Inflammatory macrophage treated with lipopolysaccharide for 4 hours (primary cell): ENCODE measurements at regions not wholly inside any gene's neighbourhood (a gene's known extent, or its start where the extent isn't known, plus 50 kb on each side); places are given as distances from the start of the nearest gene placed in this dataset.

Experiments used
- DNase-seq: peaks from one replicate; pipeline ENCODE4 v3.0.0-alpha.2; 2020

DNA sequence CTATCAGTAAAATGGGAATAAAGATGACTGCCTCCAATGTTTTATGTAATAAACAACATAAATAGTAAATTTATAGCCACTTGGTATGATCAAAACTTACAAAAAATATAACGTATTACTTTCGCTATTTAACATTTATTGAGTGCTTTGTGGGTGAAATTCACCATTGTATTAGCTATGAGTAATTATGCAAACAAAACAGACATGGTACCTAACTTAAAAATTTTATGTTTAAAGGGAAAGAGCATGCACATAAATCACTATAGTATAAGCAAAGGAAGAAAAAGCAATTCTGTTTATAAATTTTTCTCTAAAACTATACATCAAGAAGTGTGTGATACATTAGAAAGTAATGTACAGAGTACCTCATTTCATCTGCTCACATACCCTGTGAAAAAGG is 1046.2 kb downstream of the NCAM2 start:
- DNase-seq, result no peak

DNA sequence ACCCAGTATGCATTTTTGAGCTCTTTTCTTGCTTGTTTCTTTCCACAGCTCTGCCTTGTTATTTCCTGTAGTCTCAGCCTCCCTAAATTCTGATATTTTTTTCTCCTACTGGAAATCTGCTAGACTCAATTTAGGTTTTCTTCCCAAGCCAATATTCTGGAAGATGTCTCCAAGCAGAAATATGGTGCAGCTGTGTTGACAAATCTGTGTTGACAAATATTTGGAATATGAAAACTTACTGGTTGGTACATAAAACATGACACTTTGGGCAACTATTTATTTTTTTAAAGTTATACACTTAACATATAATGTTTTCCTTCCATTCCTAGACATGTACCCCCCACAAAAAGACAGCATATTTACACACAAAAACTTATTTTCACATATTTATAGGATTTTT is 1048.4 kb downstream of the NCAM2 start:
- no peak for DNase-seq

DNA sequence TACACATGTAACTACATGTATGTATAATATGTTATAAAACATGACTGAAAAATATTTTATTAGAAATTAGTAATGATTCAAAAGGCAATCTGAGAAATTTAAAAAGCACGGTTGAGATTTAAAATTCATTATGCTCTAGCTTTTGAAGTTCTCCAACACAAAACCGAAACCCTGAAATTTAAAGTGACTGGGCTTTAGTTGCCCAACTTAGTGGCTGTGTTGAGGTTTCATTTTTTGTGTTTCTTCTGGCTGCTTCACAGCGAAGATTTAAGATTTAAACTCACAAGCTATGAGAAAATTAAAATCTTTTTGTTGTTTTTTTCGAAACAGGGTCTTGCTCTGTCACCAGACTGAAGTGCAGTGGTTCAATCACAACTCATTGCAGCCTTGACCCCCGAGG is 1058.7 kb downstream of the NCAM2 start:
- DNase-seq, result no peak

DNA sequence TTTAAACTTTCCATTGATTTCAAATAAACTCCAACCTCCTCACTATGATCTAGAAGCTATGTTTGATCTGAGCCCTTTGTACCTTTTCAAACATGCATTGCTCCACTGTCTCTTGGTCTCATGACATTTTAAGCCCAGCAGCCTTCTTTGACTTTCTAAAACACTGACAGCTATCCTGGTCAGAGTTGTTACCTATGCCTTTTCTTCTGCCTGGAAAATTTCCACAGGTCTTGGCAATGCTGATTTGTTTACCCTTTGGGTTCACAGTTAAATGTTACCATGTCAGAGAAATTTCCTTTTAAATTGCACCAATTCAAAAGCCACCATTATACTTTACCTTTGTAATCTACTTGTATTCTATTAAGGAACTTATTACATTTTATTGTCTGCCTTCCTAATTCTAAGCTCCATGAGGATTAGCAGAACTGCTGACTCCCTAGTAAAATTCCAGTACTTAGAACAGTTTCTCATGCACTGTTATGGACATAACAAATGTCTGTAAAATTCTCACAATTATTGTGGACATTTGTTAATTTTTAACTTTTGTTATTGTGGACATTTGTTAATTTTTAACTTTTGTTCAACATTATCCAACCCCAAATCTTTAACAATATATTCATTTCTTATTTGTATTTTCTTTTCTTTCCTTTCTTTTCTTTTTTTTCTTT is 1064.4 kb downstream of the NCAM2 start:
- no peak for DNase-seq

DNA sequence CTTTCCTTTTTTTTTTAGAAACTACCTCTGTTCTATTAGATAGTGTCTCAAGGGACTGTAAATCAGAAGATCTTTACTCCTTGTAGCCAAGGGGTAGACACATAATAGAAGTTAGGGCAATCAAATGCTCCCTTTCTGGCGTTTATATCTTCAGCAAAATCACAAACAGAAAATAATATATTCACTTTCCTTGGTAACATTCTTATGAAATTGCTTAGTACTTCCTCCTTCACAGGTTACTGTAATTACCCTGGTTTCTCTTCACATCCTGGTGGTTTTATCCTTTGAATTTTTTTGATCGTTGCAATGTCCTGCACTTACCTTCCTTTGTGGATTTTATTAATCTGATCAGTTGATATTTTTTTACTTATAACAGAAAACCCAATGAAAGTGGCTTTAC is 1064.9 kb downstream of the NCAM2 start:
- no peak for DNase-seq

DNA sequence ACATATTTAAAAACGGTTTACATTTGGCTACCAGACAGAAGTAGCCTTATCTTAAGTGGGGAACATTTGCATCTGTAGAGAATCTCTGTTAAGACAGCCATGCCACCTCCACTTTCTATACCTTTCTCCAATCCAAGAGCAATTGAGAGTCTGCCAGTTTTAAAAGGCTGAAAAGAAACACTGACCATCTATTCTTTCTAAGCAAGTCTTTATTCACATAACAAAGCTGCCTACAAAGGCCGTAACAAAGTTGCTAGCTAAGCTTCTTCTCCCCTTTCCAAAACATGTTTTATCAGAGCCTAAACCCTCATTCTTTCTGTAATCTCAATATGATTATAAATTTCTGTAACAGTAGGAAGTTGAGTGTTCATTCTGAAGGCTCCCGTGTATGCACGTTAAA is 1078.3 kb downstream of the NCAM2 start:
- no peak for DNase-seq

DNA sequence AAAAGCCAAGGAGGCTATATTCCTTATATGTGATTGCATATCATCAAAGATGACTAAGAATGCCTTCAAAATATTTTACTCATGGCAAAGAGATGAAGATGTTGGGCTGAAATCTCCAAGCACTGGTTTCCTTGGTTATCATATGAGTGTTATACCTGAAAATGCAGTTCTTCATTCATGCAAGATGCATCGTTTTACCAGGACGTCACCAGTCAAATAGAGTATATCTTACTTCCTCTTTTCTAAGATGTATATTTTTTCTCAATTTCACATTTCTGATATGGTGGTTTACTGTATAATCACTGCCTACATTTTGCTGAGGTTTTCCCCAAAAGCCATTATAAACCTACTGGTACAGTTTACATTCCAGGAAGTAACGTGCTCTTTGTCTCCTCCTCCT is 1085.7 kb downstream of the NCAM2 start:
- DNase-seq, result no peak

DNA sequence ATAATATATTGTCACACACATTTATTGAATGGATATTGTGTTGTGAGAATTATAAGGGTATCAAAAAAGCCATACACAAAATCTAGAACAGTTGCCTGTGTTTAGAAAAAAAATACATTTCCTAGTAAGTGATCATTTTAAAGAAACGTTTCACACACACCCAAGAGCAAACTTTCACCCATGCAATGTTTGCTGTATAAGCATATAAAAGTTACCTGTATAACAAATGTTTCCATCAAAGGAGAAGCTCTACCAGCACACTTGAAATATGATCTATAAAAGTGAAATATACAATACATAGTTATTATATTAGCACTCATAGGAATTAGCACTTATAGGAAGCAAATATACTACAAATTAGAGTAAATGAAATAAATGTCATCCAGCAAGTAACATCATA is 1098.1 kb downstream of the NCAM2 start:
- DNase-seq, result no peak

DNA sequence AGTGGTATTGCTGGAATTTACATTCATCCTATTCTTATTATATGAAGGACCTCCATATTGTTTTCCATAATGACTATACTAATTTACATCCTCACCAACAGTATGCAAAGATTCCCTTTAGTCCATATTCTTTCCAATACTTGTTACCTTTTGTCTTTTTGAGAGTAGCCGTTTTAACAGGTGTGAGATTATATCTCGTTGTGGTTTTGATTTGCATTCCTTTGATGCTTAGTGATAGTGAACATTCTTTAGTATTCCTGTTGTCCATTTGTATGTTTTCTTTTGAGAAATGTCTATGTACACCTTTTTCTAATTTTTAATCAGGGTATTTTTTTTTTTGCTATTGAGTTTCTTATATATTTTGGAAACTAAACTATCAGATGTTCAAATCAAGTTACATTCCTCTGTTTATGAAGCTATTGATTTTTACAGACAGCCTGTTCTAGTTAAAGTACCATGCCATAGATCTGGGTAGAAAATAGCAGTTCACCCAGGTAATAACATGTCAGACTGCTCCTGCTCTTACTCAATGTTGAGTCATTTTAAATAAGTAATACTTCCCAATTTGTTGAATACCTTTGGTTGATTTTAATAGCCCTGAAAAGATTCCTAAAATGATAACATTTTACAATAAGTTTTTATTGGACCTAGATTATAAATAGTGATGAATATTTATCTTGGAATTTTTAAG is 1108.7 kb downstream of the NCAM2 start:
- no peak for DNase-seq

DNA sequence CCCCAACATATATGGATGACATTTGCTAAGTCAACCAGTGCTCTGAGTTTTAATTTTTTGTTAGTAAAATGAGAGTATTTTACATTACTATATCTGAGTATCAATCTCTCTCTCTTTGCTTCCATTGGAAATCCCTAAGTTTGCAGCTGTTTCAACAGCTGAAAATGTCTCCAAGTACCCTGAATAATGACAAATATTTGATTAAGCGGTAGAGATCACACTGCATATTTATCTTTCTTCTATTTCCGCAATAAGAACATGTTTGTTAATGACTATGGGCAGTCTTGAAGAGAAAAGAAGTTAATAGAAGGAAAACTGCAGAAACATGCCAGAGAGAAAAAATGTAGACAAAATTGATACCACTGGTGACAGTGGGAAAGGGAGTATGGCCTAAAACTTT is 1117.5 kb downstream of the NCAM2 start:
- no peak for DNase-seq

DNA sequence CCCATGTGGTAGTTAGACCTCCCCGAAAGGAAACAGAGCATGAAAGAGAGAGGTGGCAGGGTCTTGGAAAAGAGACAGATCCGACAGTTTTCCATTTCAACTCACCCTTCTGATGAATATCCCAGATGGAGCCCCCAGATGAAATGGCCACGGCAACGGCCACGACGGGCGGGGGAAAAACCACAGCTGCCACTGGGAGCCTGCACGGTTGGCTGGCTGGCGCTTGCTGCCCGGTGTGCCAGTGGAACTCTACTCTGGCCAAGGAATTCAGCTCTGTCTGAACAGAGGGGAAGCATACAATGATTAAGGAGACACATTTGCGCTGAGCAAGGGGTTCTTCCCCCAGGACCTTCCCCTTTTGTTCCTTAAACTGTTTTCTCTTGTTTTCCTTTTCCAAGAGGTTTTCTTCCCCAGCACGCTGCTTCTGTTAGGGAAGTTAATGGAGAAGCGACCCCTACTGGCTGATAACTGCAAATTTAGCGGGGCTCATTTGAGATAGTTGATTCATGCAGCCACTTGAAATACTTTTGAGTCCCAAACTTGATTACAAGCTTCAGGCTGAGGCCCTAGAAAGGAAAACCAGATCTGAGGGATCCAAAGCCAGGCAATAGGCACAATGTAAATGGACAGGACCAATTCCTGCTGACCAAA is 1122.5 kb downstream of the NCAM2 start:
- DNase-seq, result no peak

DNA sequence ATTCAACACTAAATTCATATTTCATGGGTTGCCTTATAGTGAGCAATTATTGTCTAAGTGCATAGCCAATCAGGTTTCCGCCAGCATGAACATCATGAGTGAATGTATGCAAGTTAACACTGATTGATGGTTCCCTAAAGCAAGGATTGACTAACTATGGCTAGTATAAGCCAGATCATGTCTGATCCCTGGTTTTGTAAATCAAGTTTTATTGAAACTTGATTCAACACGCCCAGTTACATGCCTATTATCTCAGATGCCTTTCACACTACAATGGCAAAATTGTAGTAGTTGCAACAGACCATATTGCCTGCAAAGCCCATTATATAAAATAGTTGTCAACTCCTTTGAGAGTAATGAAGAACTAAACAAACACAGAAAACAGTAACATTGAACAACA is 1127.4 kb downstream of the NCAM2 start:
- DNase-seq, result no peak

DNA sequence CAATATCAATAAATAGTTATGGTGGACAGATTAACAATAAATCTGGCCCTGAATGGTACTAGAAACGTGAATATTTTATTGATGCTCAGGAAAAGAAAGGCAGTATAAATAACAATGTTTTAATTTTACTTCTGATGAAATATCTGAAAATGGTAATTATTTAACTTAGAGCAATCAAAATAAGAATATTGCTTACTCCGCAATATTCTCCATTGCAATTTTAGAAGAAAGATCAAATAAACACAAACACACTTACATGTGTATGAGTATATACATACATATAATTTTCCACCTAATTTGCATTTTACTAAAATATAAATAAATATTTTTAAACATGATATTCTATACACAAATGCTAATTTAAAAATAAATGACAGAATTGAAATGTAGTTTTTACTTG is 1130.5 kb downstream of the NCAM2 start:
- DNase-seq, result no peak

DNA sequence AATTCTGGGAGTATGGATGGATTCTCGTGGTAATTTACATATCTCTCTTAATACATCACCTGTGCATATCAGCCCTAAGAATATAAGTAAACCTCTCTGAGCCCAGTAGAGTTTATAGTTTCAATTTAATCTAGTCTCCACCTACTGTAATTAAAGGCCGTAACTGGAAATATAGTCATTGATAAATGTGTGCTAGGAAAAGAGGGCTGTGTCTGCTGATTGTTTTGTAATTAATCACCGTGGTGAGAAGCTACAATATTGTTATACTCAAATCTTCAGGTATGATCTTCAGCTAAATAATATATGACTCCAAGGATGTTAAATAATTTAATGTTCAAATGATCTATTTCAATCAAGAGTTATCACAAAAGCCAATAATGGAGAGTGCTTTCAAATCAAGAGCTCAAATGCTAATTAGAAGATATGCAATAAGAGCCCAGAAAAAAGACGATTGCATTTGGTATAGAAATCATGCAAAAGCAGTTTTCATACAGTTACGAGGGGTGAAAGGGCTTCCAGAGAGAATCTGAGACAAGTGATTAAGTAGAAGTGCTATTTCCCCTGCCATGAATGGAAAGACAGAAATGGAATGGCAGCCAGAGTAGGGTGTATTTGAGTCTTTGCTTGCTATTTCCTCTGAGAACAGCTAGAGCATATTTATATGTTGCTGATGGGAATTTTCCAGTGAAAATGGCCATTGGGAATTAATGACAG is 1134.3 kb downstream of the NCAM2 start:
- DNase-seq, result no peak

DNA sequence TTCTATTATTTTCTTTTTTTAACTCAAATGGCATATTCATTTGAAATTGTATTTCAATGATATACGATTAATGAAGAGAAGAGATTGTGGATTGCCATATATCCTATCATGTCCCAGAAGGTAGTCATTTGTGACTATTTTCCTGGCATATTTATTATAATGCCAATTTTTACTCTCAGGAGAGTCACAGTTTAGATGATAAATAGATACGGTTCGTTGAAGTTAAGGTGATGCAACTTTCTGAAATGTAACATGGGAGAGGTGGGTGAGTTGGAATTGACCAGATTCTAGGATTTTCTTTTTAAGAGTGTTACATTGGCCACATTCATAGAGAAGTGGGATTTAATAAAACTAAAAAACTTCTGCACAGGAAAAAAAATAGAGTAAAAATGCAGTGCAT is 1138.5 kb downstream of the NCAM2 start:
- no peak for DNase-seq

DNA sequence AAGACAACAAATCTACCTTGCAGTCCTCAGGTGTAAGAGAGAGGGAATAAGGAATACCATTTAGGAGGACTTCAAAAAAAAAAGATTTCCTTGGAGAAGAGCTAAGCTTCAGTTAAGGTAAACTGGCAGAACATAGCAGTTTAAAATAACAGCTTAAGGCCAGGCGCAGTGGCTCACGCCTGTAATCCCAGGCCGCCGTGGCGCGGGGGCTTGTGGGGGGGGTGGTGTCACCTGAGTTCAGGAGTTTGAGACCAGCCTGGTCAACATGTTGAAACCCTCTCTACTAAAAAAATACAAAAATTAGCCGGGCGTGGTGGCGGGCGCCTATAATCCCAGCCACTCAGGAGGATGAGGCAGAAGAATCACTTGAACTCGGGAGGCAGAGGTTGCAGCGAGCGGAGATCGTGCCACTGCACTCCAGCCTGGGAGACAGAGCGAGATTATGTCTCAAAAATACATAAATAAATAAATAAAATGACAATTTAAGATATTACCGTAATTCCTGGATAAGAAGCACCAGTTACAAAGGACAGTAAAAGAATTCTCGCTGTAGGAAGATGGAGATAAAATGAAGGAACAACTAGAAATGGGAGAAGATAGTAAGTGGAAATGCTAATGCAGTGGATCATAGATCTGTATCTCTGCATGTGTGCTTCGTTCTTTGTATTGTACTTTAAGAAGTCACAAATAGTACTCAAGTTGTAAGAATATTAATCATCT is 1140.2 kb downstream of the NCAM2 start:
- no peak for DNase-seq

DNA sequence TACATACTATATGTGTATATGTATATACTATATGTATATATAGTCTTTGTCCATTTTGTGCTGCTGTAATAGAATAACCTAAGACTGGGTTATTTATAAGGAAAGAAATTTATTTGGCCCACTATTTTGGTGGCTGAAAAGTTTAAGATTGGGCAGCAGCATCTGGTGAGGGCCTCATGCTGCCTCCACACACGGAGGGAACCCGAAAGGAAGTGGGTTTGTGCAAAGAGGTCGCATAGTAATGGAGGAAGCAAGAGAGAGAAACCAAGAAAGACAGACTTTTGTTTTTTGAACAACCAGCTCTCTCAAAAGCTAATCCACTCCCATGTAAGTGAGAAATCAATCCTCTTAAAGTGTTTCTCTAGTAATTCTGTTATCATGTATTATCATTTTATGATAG is 1147.3 kb downstream of the NCAM2 start:
- no peak for DNase-seq

DNA sequence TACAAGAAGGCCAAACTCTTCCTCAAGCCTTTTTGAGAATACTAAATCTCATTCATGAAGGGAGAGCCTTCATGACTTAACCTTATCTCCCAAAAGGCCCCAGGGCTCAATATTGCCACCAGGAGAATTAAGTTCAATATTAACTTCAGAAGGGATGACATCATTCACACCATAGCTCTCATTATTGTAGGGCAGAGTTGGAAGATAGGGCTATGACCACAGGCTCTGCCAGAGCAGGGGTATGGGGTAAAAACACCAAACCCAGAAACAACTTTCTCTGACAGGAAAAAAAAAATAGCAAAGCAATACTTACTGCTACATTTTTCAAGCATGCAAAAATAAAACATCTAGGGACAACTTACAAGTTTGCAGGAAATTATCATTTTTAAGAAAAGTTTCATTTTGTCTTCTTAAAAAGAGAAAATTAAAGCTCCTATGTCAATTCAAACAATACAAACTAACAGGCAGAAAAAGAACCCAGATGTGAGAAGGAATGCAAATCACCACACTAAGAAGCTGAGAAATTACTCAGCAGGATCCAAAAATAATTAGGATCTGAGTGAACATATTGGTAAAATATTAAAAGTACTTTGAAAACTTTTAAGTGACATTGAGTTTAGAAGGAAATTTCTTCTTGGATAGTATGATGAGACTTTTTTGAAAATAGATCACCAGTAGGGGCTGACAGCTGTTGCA is 1156.5 kb downstream of the NCAM2 start:
- no peak for DNase-seq

DNA sequence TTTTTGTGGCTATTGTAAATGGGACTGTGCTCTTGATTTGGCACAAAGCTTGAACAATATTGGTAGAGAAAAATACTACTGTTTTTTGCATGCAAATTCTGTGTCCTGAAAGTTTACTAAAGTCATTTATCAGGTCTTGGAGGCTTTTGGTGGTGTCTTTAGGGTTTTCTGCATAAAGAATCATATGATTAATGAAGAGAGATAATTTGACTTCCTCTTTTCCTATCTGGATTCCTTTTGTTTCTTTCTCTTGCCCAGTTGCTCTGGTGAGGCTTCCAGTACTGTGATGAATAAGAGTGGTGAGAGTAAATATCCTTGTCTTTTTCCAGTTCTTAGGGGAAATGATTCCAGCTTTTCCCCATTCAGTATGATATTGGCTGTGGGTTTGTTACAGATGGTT is 1166.7 kb downstream of the NCAM2 start:
- no peak for DNase-seq

DNA sequence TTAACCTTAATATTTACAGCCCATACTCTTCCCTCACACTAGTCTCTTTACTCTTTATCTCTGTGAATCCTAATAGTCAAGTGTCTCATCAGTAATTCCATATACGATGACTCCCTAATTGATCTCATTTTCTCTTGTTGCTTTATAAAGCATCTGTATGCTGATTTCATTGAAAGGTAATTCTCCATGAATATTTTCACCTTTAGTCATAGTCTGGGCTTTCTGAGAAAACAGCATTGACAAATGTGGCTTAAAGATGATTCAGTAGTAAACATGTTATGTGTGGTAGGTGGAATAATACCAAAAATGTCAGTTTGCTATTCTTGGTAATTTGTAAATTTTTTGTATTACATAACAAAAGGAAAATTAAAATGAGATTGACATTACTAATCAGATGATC is 1176.5 kb downstream of the NCAM2 start:
- DNase-seq, result no peak

DNA sequence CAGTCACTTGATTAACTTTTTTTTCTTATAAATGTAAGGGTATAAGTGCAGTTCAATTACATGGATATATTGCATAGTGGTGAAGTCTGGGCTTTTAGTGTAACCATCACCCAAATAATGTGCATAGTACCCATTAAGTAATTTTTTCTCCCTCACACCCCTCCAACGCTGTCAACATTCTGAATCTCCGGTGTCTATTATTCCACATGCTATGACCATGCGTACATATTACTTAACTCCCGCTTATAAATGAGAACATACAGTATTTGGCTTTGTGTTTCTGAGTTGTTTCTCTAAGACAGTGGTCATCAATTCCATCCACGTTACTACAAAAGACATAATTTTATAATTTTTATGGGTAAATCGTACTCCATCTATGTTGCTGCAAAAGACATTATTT is 1191.1 kb downstream of the NCAM2 start:
- no peak for DNase-seq

DNA sequence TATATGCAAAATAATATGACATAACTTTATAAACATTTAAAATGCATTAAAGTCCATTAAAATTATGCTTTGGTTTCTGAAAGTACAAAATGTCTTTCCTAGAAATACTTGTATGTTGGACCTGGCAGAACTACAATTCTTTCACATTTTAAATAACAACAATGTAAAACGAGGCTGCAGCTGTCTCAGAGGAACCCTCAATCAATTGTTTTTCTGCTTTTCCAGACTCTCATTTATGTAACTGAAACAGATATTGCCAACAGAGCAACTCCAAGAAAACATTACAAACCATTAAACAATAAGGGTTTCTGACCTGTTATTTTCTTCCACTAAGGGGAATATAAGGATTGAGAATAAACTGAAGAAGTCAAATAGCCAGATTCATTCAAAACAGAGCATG is 1193.4 kb downstream of the NCAM2 start:
- no peak for DNase-seq

DNA sequence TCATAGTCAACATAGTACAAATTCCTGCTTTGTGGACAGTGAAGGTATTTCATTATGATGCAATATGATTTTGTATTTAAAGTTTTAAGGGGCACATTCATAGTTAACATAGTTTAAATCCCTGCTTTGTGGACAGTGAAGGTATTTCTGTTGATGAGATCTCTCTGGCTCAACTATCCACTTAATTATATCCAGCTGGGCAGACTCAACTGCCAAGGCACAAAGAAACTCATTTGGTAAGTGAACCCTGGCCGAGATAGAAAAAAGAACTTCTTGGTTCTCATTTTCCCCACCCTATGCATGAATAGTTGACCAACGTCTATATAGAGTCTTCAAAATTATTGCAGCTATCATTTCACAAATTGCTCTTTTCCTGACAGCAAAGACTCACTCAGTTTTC is 1194.6 kb downstream of the NCAM2 start:
- no peak for DNase-seq
